GM12892 (cell line): ENCODE measurements at regions not wholly inside any gene's neighbourhood (a gene's known extent, or its start where the extent isn't known, plus 50 kb on each side); places are given as distances from the start of the nearest gene placed in this dataset.

ENCODE experiments used
- POLR2A ChIP-seq: IDR thresholded peaks from 2 replicates; pipeline ENCODE4 v1.6.1; 2011; ENCODE audit warnings: low read depth, low read length, control low read depth
- TAF1 ChIP-seq: IDR thresholded peaks from 2 replicates; pipeline ENCODE4 v1.6.1; 2011; ENCODE audit warnings: low read depth, mild to moderate bottlenecking, control low read depth, low read length, borderline replicate concordance

GRCh38 chr21:39119891-39120290 lies 63.4 kb downstream of the PSMG1 start:
- no peak for TF ChIP-seq POLR2A
- no peak for TF ChIP-seq TAF1
